Endothelial cell (in vitro differentiated cells): ENCODE measurements at regions not wholly inside any gene's neighbourhood (a gene's known extent, or its start where the extent isn't known, plus 50 kb on each side); places are given as distances from the start of the nearest gene placed in this dataset.

Experiments
- DNase-seq: peaks from one replicate; pipeline ENCODE4 v3.0.0; 2021; ENCODE audit warnings: low spot score
- H3K27ac Mint-ChIP-seq: one replicate; pipeline ENCODE4 v1.8.0; 2021; ENCODE audit warnings: mixed read lengths, inconsistent platforms; ENCODE audit not compliant: unreplicated experiment
- H3K27me3 Mint-ChIP-seq: one replicate; pipeline ENCODE4 v1.8.0; 2021; ENCODE audit warnings: mild to moderate bottlenecking, moderate library complexity, mixed read lengths, inconsistent platforms; ENCODE audit not compliant: unreplicated experiment
- H3K36me3 Mint-ChIP-seq: one replicate; pipeline ENCODE4 v1.8.0; 2021; ENCODE audit warnings: mild to moderate bottlenecking, low read depth, mixed read lengths, inconsistent platforms; ENCODE audit not compliant: unreplicated experiment
- H3K4me1 Mint-ChIP-seq: one replicate; pipeline ENCODE4 v1.8.0; 2021; ENCODE audit warnings: mild to moderate bottlenecking, mixed read lengths, inconsistent platforms; ENCODE audit not compliant: unreplicated experiment
- H3K4me3 Mint-ChIP-seq: one replicate; pipeline ENCODE4 v1.8.0; 2021; ENCODE audit warnings: mild to moderate bottlenecking, mixed read lengths, inconsistent platforms; ENCODE audit not compliant: unreplicated experiment
- H3K9me3 Mint-ChIP-seq: one replicate; pipeline ENCODE4 v1.8.0; 2021; ENCODE audit warnings: mixed read lengths, inconsistent platforms; ENCODE audit not compliant: unreplicated experiment
- TF ChIP-seq, protein P1 (sequence below): fragments of 200-600 bp; sonication (generic); IDR thresholded peaks from one replicate; pipeline ENCODE4 v1.5.0; 2021; ENCODE audit warnings: antibody characterized with exemption; ENCODE audit not compliant: unreplicated experiment

DNA sequence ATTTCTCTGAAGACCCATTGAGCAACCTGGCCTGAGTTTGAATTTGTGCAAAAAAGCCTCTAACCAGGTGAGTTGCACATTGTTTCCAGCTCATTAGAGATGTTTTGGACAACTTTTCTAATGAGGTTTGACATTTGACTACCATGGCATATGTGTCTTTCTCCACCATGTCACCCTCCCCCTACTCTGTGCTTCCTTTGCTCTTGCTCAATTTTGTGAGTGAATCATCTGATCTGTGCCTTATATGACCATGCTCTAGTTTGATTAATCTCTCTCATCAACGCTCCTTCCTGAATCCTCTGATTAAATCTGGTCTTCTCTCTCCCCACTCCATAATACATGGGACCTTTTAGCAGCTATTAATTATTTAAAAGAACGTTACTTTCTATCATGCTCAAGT is 144.8 kb upstream of the SAMSN1 start:
- H3K4me3 Mint-ChIP-seq = no peak overlapping the region
- H3K9me3 Mint-ChIP-seq = no peaks in the 10 kb centered on the region
- H3K27me3 Mint-ChIP-seq = peaks cover 1% of the 10 kb centered on the region
- TF ChIP-seq, protein P1, sequence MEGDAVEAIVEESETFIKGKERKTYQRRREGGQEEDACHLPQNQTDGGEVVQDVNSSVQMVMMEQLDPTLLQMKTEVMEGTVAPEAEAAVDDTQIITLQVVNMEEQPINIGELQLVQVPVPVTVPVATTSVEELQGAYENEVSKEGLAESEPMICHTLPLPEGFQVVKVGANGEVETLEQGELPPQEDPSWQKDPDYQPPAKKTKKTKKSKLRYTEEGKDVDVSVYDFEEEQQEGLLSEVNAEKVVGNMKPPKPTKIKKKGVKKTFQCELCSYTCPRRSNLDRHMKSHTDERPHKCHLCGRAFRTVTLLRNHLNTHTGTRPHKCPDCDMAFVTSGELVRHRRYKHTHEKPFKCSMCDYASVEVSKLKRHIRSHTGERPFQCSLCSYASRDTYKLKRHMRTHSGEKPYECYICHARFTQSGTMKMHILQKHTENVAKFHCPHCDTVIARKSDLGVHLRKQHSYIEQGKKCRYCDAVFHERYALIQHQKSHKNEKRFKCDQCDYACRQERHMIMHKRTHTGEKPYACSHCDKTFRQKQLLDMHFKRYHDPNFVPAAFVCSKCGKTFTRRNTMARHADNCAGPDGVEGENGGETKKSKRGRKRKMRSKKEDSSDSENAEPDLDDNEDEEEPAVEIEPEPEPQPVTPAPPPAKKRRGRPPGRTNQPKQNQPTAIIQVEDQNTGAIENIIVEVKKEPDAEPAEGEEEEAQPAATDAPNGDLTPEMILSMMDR = no peak
- no peak overlapping the region for H3K27ac Mint-ChIP-seq
- no peak for DNase-seq
- H3K4me1 Mint-ChIP-seq = no peaks in the 10 kb centered on the region
- H3K36me3 Mint-ChIP-seq = no peaks in the 10 kb centered on the region

DNA sequence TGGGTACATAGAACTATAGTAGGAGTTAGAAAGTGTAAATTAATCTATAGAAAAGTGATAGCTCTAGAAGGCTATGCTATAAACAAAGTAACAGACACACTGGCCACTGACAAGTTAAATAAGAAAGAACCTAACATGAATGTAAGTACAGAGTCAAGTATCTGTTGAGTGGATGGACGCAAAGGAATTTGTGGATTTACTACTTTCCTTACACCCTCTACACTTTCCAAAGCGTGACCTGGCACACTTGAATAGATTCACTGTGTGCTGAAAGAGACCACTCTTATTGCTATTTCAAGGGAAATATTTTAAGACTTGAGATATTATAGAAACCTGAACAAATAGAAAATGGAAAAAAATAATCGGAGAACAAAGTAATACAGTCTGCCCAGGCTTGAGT is 142.8 kb upstream of the SAMSN1 start:
- Mint-ChIP-seq H3K9me3 (no peaks in the 10 kb centered on the region), H3K27ac (no peak overlapping the region), H3K4me1 (peaks cover 4% of the 10 kb centered on the region), H3K27me3 (peaks cover 1% of the 10 kb centered on the region), H3K4me3 (no peak overlapping the region), H3K36me3 (no peaks in the 10 kb centered on the region)
- TF ChIP-seq, protein P1 = no peak
- no peak for DNase-seq

DNA sequence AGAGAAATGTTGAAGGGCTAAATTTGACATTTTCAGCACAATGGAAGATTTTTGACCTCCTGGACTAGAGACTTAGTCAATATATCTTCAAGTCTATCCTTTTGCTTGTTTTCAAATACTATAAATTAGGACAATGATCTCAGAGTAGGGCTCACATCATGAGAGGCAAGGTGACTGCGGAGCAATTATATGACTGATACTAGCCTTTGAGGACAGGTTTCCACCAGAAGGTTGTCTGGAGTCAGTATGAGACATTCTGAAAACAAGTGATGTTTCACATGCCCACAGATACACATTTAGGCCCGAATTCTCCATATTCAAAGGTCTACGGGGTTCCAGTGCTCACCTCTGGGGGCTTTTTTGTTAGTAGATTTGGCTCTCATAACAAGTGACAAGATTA is 142.3 kb upstream of the SAMSN1 start:
- H3K4me1 Mint-ChIP-seq = peaks cover 4% of the 10 kb centered on the region
- no peak for DNase-seq
- H3K4me3 Mint-ChIP-seq = no peak overlapping the region
- H3K9me3 Mint-ChIP-seq = no peaks in the 10 kb centered on the region
- peaks cover 1% of the 10 kb centered on the region for H3K27me3 Mint-ChIP-seq
- no peaks in the 10 kb centered on the region for H3K36me3 Mint-ChIP-seq
- no peak overlapping the region for H3K27ac Mint-ChIP-seq
- TF ChIP-seq, protein P1 = no peak

DNA sequence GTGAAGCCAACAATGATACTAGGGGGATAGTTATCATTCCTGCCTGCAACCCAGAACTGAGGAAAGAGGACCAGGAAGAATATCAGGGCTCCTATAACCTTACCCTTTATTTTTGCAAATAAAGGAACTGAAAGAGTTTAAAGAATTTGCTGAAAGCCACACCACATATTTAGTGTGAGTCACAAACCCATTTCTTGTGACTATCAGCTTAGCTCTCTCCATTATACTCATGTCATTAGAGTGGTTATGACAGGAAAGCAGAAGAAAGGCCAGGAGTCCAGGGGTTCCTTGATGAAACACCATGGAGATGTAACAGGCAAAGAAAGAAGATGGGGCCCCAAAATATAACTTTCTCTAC is 141.1 kb upstream of the SAMSN1 start:
- no peak for DNase-seq
- Mint-ChIP-seq H3K4me3 (no peak overlapping the region), H3K27me3 (peaks cover 1% of the 10 kb centered on the region), H3K36me3 (no peaks in the 10 kb centered on the region), H3K4me1 (peaks cover 5% of the 10 kb centered on the region), H3K9me3 (no peaks in the 10 kb centered on the region), H3K27ac (no peak overlapping the region)
- TF ChIP-seq, protein P1 = no peak

DNA sequence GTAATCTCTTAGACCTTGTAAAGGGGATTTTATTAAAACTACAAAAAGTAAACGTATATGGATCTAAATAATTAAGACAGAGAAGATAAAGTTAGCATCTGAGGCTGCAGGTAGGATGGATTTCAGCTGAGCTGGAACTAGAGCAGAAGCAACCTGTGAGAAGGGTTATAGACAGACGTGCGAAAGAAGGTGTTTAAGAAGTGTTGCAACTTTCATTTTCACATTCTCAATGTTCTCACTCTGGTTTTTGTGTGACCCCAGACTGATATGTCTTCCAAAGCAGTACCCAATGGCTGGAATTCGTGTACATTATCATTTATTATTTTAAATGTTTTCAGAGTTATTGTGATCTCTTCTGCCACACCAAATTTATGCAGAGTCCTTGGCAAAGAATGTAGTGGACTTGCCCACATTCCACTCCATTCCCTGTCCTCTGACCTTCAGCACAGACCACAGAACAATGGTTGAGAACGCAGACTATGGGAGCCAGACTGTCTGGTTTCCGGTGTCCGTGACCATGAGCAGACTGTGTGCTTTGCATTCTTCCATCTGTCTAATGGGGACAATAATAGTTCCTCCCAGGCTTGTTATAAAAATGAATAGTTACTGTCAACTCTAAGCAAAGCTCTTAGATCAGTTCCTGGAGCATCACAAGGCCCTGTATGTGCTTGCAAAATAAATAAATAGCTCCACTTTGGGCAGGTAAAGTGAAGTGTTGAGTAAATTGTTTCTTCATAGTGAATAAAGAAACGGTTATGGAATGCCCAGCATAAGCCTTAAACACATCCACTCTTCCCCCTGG is 140.6 kb upstream of the SAMSN1 start:
- Mint-ChIP-seq H3K9me3 (no peaks in the 10 kb centered on the region), H3K36me3 (no peaks in the 10 kb centered on the region), H3K4me3 (no peak overlapping the region), H3K27ac (no peak overlapping the region), H3K27me3 (peaks cover 1% of the 10 kb centered on the region), H3K4me1 (peaks cover 7% of the 10 kb centered on the region)
- TF ChIP-seq, protein P1 = no peak
- DNase-seq = no peak
